ENCODE measurements at regions not wholly inside any gene's neighbourhood (a gene's known extent, or its start where the extent isn't known, plus 50 kb on each side); places are given as distances from the start of the nearest gene placed in this dataset.

GRCh38 chr15:26095710-26096330, 232.7 kb upstream of the ATP10A start:
- Histone ChIP-seq H3K9me3 (ENCODE audit: insufficient read depth, low read depth, low read length) (no peaks in the 10 kb centered on the region), H3K4me3 (ENCODE audit: insufficient read depth, low read depth, low read length) (no peak overlapping the region), H4K20me1 (ENCODE audit: insufficient read depth, low read length) (no peaks in the 10 kb centered on the region), H3K36me3 (ENCODE audit: insufficient read depth, low read length) (no peaks in the 10 kb centered on the region), H3K4me1 (ENCODE audit: insufficient read depth, low read length) (no peaks in the 10 kb centered on the region), H3K4me2 (ENCODE audit: low read length) (no peak overlapping the region), H3K9ac (ENCODE audit: low read length) (no peak overlapping the region), H2AFZ (ENCODE audit: low read depth, low read length) (no peak overlapping the region), H3K79me2 (ENCODE audit: insufficient read depth, low read length) (no peaks in the 10 kb centered on the region), H3K27me3 (ENCODE audit: insufficient read depth, low read length) (no peaks in the 10 kb centered on the region), H3K27ac (ENCODE audit: low read depth, low read length) (no peak overlapping the region)
- Mint-ChIP-seq H3K4me1 (ENCODE audit: low read depth, unreplicated experiment) (no peaks in the 10 kb centered on the region), H3K9me3 (ENCODE audit: unreplicated experiment) (peaks cover 5% of the 10 kb centered on the region), H3K27me3 (ENCODE audit: low read depth, unreplicated experiment) (peaks cover 5% of the 10 kb centered on the region), H3K36me3 (ENCODE audit: low read depth, unreplicated experiment) (peaks cover 1% of the 10 kb centered on the region), H3K27ac (ENCODE audit: unreplicated experiment) (no peak overlapping the region), H3K4me3 (ENCODE audit: unreplicated experiment) (no peak overlapping the region)
- DNase-seq (ENCODE audit: low read depth) (no peak), FAIRE-seq (no peak)
- TF ChIP-seq EZH2 (IDR thresholded peaks at IDR 0.05; ENCODE audit: insufficient read depth, low read length) (no peak), CTCF (IDR thresholded peaks at IDR 0.05; ENCODE audit: insufficient read depth, low read depth, low read length) (no peak)

- H3K9ac ChIP-seq (ENCODE audit: low read length) = no peak overlapping the region
- Mint-ChIP-seq H3K36me3 (ENCODE audit: low read depth, unreplicated experiment) (no peaks in the 10 kb centered on the region), H3K27ac (ENCODE audit: unreplicated experiment) (no peak overlapping the region), H3K27me3 (ENCODE audit: low read depth, unreplicated experiment) (no peaks in the 10 kb centered on the region), H3K4me3 (ENCODE audit: unreplicated experiment) (no peak overlapping the region), H3K9me3 (ENCODE audit: unreplicated experiment) (no peaks in the 10 kb centered on the region), H3K4me1 (ENCODE audit: low read depth, unreplicated experiment) (peaks cover 10% of the 10 kb centered on the region)
- H3K4me2 ChIP-seq (ENCODE audit: low read length) = no peak overlapping the region
- no peak for DNase-seq (ENCODE audit: low read depth)
- no peak for TF ChIP-seq EZH2 (IDR thresholded peaks at IDR 0.05; ENCODE audit: insufficient read depth, low read length)
- TF ChIP-seq CTCF (IDR thresholded peaks at IDR 0.05; ENCODE audit: insufficient read depth, low read depth, low read length) = no peak
- no peaks in the 10 kb centered on the region for H4K20me1 ChIP-seq (ENCODE audit: insufficient read depth, low read length)
- H3K36me3 ChIP-seq (ENCODE audit: insufficient read depth, low read length) = no peaks in the 10 kb centered on the region
- peaks cover 12% of the 10 kb centered on the region for H3K4me1 ChIP-seq (ENCODE audit: insufficient read depth, low read length)
- no peak overlapping the region for H3K27ac ChIP-seq (ENCODE audit: low read depth, low read length)
- no peaks in the 10 kb centered on the region for H3K79me2 ChIP-seq (ENCODE audit: insufficient read depth, low read length)
- H3K4me3 ChIP-seq (ENCODE audit: insufficient read depth, low read depth, low read length) = no peak overlapping the region
- H2AFZ ChIP-seq (ENCODE audit: low read depth, low read length) = no peak overlapping the region
- no peak for FAIRE-seq
- H3K27me3 ChIP-seq (ENCODE audit: insufficient read depth, low read length) = no peaks in the 10 kb centered on the region
- H3K9me3 ChIP-seq (ENCODE audit: insufficient read depth, low read depth, low read length) = no peaks in the 10 kb centered on the region
Measured at GRCh38 chr15:26091184-26091583, 228.1 kb upstream of the ATP10A start.

GRCh38 chr15:26087881-26088280, 224.8 kb upstream of the ATP10A start:
- no peak overlapping the region for H3K4me3 Mint-ChIP-seq (ENCODE audit: unreplicated experiment)
- no peaks in the 10 kb centered on the region for H3K36me3 Mint-ChIP-seq (ENCODE audit: low read depth, unreplicated experiment)
- Histone ChIP-seq H3K9me3 (ENCODE audit: insufficient read depth, low read depth, low read length) (no peaks in the 10 kb centered on the region), H3K4me2 (ENCODE audit: low read length) (peak overlapping the region; percentile 64), H3K4me1 (ENCODE audit: insufficient read depth, low read length) (peaks cover 17% of the 10 kb centered on the region), H4K20me1 (ENCODE audit: insufficient read depth, low read length) (no peaks in the 10 kb centered on the region), H2AFZ (ENCODE audit: low read depth, low read length) (no peak overlapping the region), H3K9ac (ENCODE audit: low read length) (peak overlapping the region; percentile 44), H3K27me3 (ENCODE audit: insufficient read depth, low read length) (no peaks in the 10 kb centered on the region), H3K27ac (ENCODE audit: low read depth, low read length) (peak overlapping the region; percentile 7), H3K36me3 (ENCODE audit: insufficient read depth, low read length) (no peaks in the 10 kb centered on the region), H3K79me2 (ENCODE audit: insufficient read depth, low read length) (no peaks in the 10 kb centered on the region), H3K4me3 (ENCODE audit: insufficient read depth, low read depth, low read length) (no peak overlapping the region)
- peak overlapping the region; percentile 75 for H3K27ac Mint-ChIP-seq (ENCODE audit: unreplicated experiment)
- H3K9me3 Mint-ChIP-seq (ENCODE audit: unreplicated experiment) = no peaks in the 10 kb centered on the region
- DNase-seq (ENCODE audit: low read depth) (peak; percentile 10), FAIRE-seq (no peak)
- TF ChIP-seq CTCF (IDR thresholded peaks at IDR 0.05; ENCODE audit: insufficient read depth, low read depth, low read length) (no peak), EZH2 (IDR thresholded peaks at IDR 0.05; ENCODE audit: insufficient read depth, low read length) (no peak)
- H3K27me3 Mint-ChIP-seq (ENCODE audit: low read depth, unreplicated experiment) = no peaks in the 10 kb centered on the region
- H3K4me1 Mint-ChIP-seq (ENCODE audit: low read depth, unreplicated experiment) = peaks cover 18% of the 10 kb centered on the region

Data from astrocyte (in vitro differentiated cells and primary cell).